ENCODE measurements at regions not wholly inside any gene's neighbourhood (a gene's known extent, or its start where the extent isn't known, plus 50 kb on each side); places are given as distances from the start of the nearest gene placed in this dataset.

GRCh38 chr11:45079567-45079942, 66.9 kb upstream of the PRDM11 start:
- H3K36me3 ChIP-seq = no peaks in the 10 kb centered on the region
- H3K27ac ChIP-seq = no peak overlapping the region
- intact Hi-C loops (cut with DNase I) = no loop called here
- H3K27me3 ChIP-seq = no peaks in the 10 kb centered on the region
- H3K4me1 ChIP-seq = peaks cover 4% of the 10 kb centered on the region
- DNase-seq = no peak
- no peak for TF ChIP-seq CTCF (IDR thresholded peaks at IDR 0.05)
- H3K9ac ChIP-seq (ENCODE audit: low read depth in 2 of 2, low read length in 2 of 2) = no peak overlapping the region
- H3K4me3 ChIP-seq = no peak overlapping the region
- no peaks in the 10 kb centered on the region for H3K9me3 ChIP-seq

- H3K36me3 ChIP-seq = no peaks in the 10 kb centered on the region
- intact Hi-C loops (cut with DNase I) = no loop called here
- H3K27ac ChIP-seq = no peak overlapping the region
- no peaks in the 10 kb centered on the region for H3K9me3 ChIP-seq
- H3K4me3 ChIP-seq = no peak overlapping the region
- TF ChIP-seq CTCF (IDR thresholded peaks at IDR 0.05) = no peak
- H3K9ac ChIP-seq (ENCODE audit: low read depth in 2 of 2, low read length in 2 of 2) = no peak overlapping the region
- peaks cover 4% of the 10 kb centered on the region for H3K4me1 ChIP-seq
- DNase-seq = peak; percentile 33
- H3K27me3 ChIP-seq = no peaks in the 10 kb centered on the region
These were observed 66.3 kb upstream of the PRDM11 start for GRCh38 chr11:45079943-45080719.

- intact Hi-C loops (cut with DNase I) = no loop called here
- no peak overlapping the region for H3K27ac ChIP-seq
- peaks cover 4% of the 10 kb centered on the region for H3K4me1 ChIP-seq
- H3K27me3 ChIP-seq = no peaks in the 10 kb centered on the region
- DNase-seq = no peak
- H3K9me3 ChIP-seq = no peaks in the 10 kb centered on the region
- H3K36me3 ChIP-seq = no peaks in the 10 kb centered on the region
- no peak overlapping the region for H3K4me3 ChIP-seq
- no peak overlapping the region for H3K9ac ChIP-seq (ENCODE audit: low read depth in 2 of 2, low read length in 2 of 2)
- TF ChIP-seq CTCF (IDR thresholded peaks at IDR 0.05) = no peak
These were observed 63.5 kb upstream of the PRDM11 start for GRCh38 chr11:45082744-45083543.

GRCh38 chr11:45083544-45084087, 62.8 kb upstream of the PRDM11 start:
- no peak overlapping the region for H3K27ac ChIP-seq
- intact Hi-C loops (cut with DNase I) = no loop called here

More at GRCh38 chr11:45083544-45084087, 62.8 kb upstream of the PRDM11 start:
- no peaks in the 10 kb centered on the region for H3K27me3 ChIP-seq
- no peaks in the 10 kb centered on the region for H3K36me3 ChIP-seq
- peaks cover 4% of the 10 kb centered on the region for H3K4me1 ChIP-seq
- no peak overlapping the region for H3K9ac ChIP-seq (ENCODE audit: low read depth in 2 of 2, low read length in 2 of 2)
- no peaks in the 10 kb centered on the region for H3K9me3 ChIP-seq
- peak; percentile 40 for DNase-seq
- H3K4me3 ChIP-seq = no peak overlapping the region
- no peak for TF ChIP-seq CTCF (IDR thresholded peaks at IDR 0.05)
